HG02623 (cell line): ENCODE measurements at regions not wholly inside any gene's neighbourhood (a gene's known extent, or its start where the extent isn't known, plus 50 kb on each side); places are given as distances from the start of the nearest gene placed in this dataset.

Experiments used
- ATAC-seq: cut with Tn5 transposase; IDR thresholded peaks from one replicate; pipeline ENCODE4 v1.9.1; 2021; ENCODE audit warnings: moderate library complexity; ENCODE audit not compliant: unreplicated experiment

- no peak for ATAC-seq
Observed at GRCh38 chr22:48088251-48088650, 1325.8 kb downstream of the TBC1D22A start.

GRCh38 chr22:48085901-48086645, 1323.6 kb downstream of the TBC1D22A start:
- ATAC-seq = no peak

- ATAC-seq = no peak
Observed at GRCh38 chr22:48084729-48085050, 1322.2 kb downstream of the TBC1D22A start.

GRCh38 chr22:48084041-48084728, 1321.7 kb downstream of the TBC1D22A start:
- no peak for ATAC-seq

GRCh38 chr22:48083502-48083901, 1321.1 kb downstream of the TBC1D22A start:
- ATAC-seq = no peak

GRCh38 chr22:48082284-48082683, 1319.8 kb downstream of the TBC1D22A start:
- ATAC-seq = no peak

- ATAC-seq = no peak
Observed at GRCh38 chr22:48081281-48081680, 1318.8 kb downstream of the TBC1D22A start.

- no peak for ATAC-seq
Observed at GRCh38 chr22:48080316-48081165, 1318.1 kb downstream of the TBC1D22A start.

GRCh38 chr22:48079505-48080290, 1317.2 kb downstream of the TBC1D22A start:
- ATAC-seq = no peak

GRCh38 chr22:48078825-48079224, 1316.4 kb downstream of the TBC1D22A start:
- no peak for ATAC-seq

GRCh38 chr22:48077699-48078098, 1315.2 kb downstream of the TBC1D22A start:
- ATAC-seq = no peak

GRCh38 chr22:48076008-48076407, 1313.6 kb downstream of the TBC1D22A start:
- no peak for ATAC-seq

GRCh38 chr22:48075604-48076003, 1313.2 kb downstream of the TBC1D22A start:
- no peak for ATAC-seq

- no peak for ATAC-seq
Observed at GRCh38 chr22:48072777-48073176, 1310.3 kb downstream of the TBC1D22A start.

- no peak for ATAC-seq
Observed at GRCh38 chr22:48071828-48072227, 1309.4 kb downstream of the TBC1D22A start.

GRCh38 chr22:48071305-48071704, 1308.9 kb downstream of the TBC1D22A start:
- no peak for ATAC-seq

GRCh38 chr22:48070760-48071159, 1308.3 kb downstream of the TBC1D22A start:
- no peak for ATAC-seq

- no peak for ATAC-seq
Observed at GRCh38 chr22:48070083-48070482, 1307.6 kb downstream of the TBC1D22A start.

GRCh38 chr22:48069256-48069655, 1306.8 kb downstream of the TBC1D22A start:
- ATAC-seq = no peak

- ATAC-seq = no peak
Observed at GRCh38 chr22:48068323-48068885, 1306.0 kb downstream of the TBC1D22A start.

- no peak for ATAC-seq
Observed at GRCh38 chr22:48065892-48066291, 1303.4 kb downstream of the TBC1D22A start.
